NCI-H2227 (cell line): ENCODE measurements at regions not wholly inside any gene's neighbourhood (a gene's known extent, or its start where the extent isn't known, plus 50 kb on each side); places are given as distances from the start of the nearest gene placed in this dataset.

ENCODE experiments used
- DNase-seq: peaks from one replicate; lab custom pipeline; 2025; ENCODE audit not compliant: unreplicated experiment; lab: John Stamatoyannopoulos, UW

- no peak for DNase-seq
Measured at GRCh38 chr16:77551357-77551756, 116.5 kb upstream of the ADAMTS18 start.

- no peak for DNase-seq
Measured at GRCh38 chr16:77553130-77553529, 118.3 kb upstream of the ADAMTS18 start.

- DNase-seq, result no peak
Measured at GRCh38 chr16:77555126-77555525, 120.3 kb upstream of the ADAMTS18 start.

- DNase-seq, result no peak
Measured at GRCh38 chr16:77555791-77556190, 121.0 kb upstream of the ADAMTS18 start.

- no peak for DNase-seq
Measured at GRCh38 chr16:77556201-77556873, 121.5 kb upstream of the ADAMTS18 start.

GRCh38 chr16:77557385-77557784, 122.6 kb upstream of the ADAMTS18 start:
- DNase-seq, result no peak

- no peak for DNase-seq
Measured at GRCh38 chr16:77558786-77559185, 124.0 kb upstream of the ADAMTS18 start.

GRCh38 chr16:77562497-77562896, 127.7 kb upstream of the ADAMTS18 start:
- no peak for DNase-seq

GRCh38 chr16:77564791-77565390, 130.1 kb upstream of the ADAMTS18 start:
- no peak for DNase-seq

- DNase-seq, result no peak
Measured at GRCh38 chr16:77569406-77569805, 134.6 kb upstream of the ADAMTS18 start.

GRCh38 chr16:77570574-77570973, 135.7 kb upstream of the ADAMTS18 start:
- no peak for DNase-seq

GRCh38 chr16:77571115-77571862, 136.5 kb upstream of the ADAMTS18 start:
- no peak for DNase-seq

GRCh38 chr16:77574867-77575624, 140.2 kb upstream of the ADAMTS18 start:
- no peak for DNase-seq

GRCh38 chr16:77579351-77579891, 142.9 kb upstream of the NUDT7 start:
- no peak for DNase-seq

- no peak for DNase-seq
Measured at GRCh38 chr16:77581706-77582105, 140.6 kb upstream of the NUDT7 start.

- DNase-seq, result peak; percentile 55
Measured at GRCh38 chr16:77584205-77584859, 138.0 kb upstream of the NUDT7 start.

- DNase-seq, result no peak
Measured at GRCh38 chr16:77585379-77586251, 136.7 kb upstream of the NUDT7 start.

- no peak for DNase-seq
Measured at GRCh38 chr16:77588389-77588788, 133.9 kb upstream of the NUDT7 start.

- DNase-seq, result no peak
Measured at GRCh38 chr16:77589071-77589765, 133.1 kb upstream of the NUDT7 start.
